ENCODE measurements at regions not wholly inside any gene's neighbourhood (a gene's known extent, or its start where the extent isn't known, plus 50 kb on each side); places are given as distances from the start of the nearest gene placed in this dataset.

GRCh38 chr2:240291337-240292034, 144.0 kb upstream of the GPC1 start:
- 85% methylated on average over 9 of the region's 16 CpGs; no CpG with 5 or more reads in 1 of the 2 experiments for WGBS, 2 experiments (ENCODE audit: extremely low coverage in 1 of 2, insufficient coverage in 1 of 2, insufficient read length in 1 of 2, insufficient replicate concordance in 2 of 2, low coverage in 1 of 2, low lambda C conversion rate in 2 of 2, missing lambda C conversion rate in 1 of 2)
- Histone ChIP-seq H4K8ac (ENCODE audit: extremely low read depth, insufficient read depth, low read length) (no peak overlapping the region), H4K5ac (ENCODE audit: insufficient read length, low read depth, low read length) (no peak overlapping the region), H3K23ac (ENCODE audit: insufficient read length) (no peak overlapping the region), H3K18ac (ENCODE audit: extremely low read depth, low read length) (no peak overlapping the region), H3K4ac (replicated peaks; ENCODE audit: insufficient read length, low read depth, low read length) (no peak overlapping the region), H3K79me1 (ENCODE audit: low read depth, low read length) (no peaks in the 10 kb centered on the region), H2BK5ac (ENCODE audit: low read depth, low read length) (no peak overlapping the region), H3K14ac (ENCODE audit: insufficient read length) (no peak overlapping the region), H4K20me1 (replicated peaks in 1 of 2; ENCODE audit: control insufficient read depth in 1 of 2, insufficient read depth in 2 of 2, low read length in 2 of 2) (no peaks in the 10 kb centered on the region), H2BK20ac (ENCODE audit: low read length) (no peak overlapping the region), H3K56ac (replicated peaks; ENCODE audit: insufficient read length, low read depth, low read length) (no peak overlapping the region), H3K27me3 (replicated peaks in 1 of 4; ENCODE audit: control insufficient read depth in 3 of 4, extremely low read depth in 1 of 4, insufficient read depth in 3 of 4, low read length in 3 of 4) (no peaks in the 10 kb centered on the region), H4K91ac (replicated peaks; ENCODE audit: insufficient read length, low read length) (no peak overlapping the region), H3K36me3 (ENCODE audit: control insufficient read depth in 2 of 4, insufficient read depth in 4 of 4, low read length in 3 of 4) (no peaks in the 10 kb centered on the region), H2BK15ac (ENCODE audit: low read length) (no peak overlapping the region), H3K4me3 (ENCODE audit: extremely low read depth in 1 of 4, insufficient read depth in 2 of 4, low read depth in 3 of 4, low read length in 4 of 4) (no peak overlapping the region), H2BK120ac (replicated peaks; ENCODE audit: low read depth, low read length) (no peak overlapping the region), H3K27ac (ENCODE audit: low read depth, low read length) (no peak overlapping the region), H3K9ac (replicated peaks in 1 of 4; ENCODE audit: extremely low read depth in 1 of 4, low read depth in 3 of 4, low read length in 3 of 4) (no peak overlapping the region), H3K9me3 (ENCODE audit: insufficient read depth in 2 of 2, low read depth in 1 of 2, low read length in 1 of 2) (no peaks in the 10 kb centered on the region), H2BK12ac (ENCODE audit: low read depth, low read length) (no peak overlapping the region), H2AK5ac (ENCODE audit: low read depth, low read length) (no peak overlapping the region), H3K79me2 (ENCODE audit: control insufficient read depth in 1 of 2, insufficient read depth in 2 of 2, low read length in 2 of 2) (no peaks in the 10 kb centered on the region), H2AFZ (ENCODE audit: low read length) (no peak overlapping the region), H3K4me1 (replicated peaks in 1 of 4; ENCODE audit: control insufficient read depth in 3 of 4, insufficient read depth in 4 of 4, low read length in 3 of 4) (peaks cover 0 to 14% (median 9%) of the 10 kb centered on the region in 4 experiments; a peak in 5 of 7 replicates), H3K23me2 (ENCODE audit: low read depth, low read length) (no peaks in the 10 kb centered on the region), H3K4me2 (ENCODE audit: insufficient read depth in 1 of 2, low read depth in 2 of 2, low read length in 2 of 2) (no peak overlapping the region)
- ChIA-PET POLR2A (ENCODE audit: partially characterized antibody) (no interaction called here), CTCF (ENCODE audit: partially characterized antibody) (no interaction called here)
- no peak for FAIRE-seq
- DNase-seq (ENCODE audit: low read depth in 1 of 2, low spot score in 2 of 2): no peak
- TF ChIP-seq NANOG (IDR thresholded peaks at IDR 0.05; ENCODE audit: insufficient read depth, low read depth, low read length, poor library complexity, severe bottlenecking) (no peak), ASH2L (IDR thresholded peaks at IDR 0.05; ENCODE audit: low read length) (no peak), CHD2 (IDR thresholded peaks at IDR 0.05; ENCODE audit: low read length) (no peak), CBX5 (IDR thresholded peaks at IDR 0.05; ENCODE audit: low read depth, low read length) (no peak), BCL11A (IDR thresholded peaks at IDR 0.05; ENCODE audit: low read depth in 2 of 2, low read length in 2 of 2) (no peak), FOSL1 (IDR thresholded peaks at IDR 0.05; ENCODE audit: insufficient read depth, low read depth, low read length) (no peak)

Data from H1 (cell line).